ENCODE measurements at regions not wholly inside any gene's neighbourhood (a gene's known extent, or its start where the extent isn't known, plus 50 kb on each side); places are given as distances from the start of the nearest gene placed in this dataset.

DNA sequence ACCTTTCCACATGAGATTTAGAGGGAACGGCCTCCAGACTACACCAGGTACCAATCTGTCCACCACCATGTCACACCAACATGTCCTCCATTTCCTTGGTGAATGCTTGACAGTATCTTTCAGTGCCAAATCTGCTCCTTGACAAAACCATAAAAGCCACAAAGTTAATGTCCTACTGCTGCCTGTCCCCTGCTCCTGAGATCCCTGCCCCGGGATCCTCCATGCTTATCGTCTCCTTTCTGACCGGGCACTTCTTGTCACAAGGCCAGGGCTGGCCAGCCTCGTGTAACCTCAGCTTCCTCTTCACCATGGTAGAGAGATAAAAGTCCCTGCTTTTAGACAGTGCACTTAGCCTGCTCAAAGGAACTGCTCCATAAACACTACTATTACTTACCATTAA is 136.2 kb downstream of the NAV1 start:
- Histone ChIP-seq H3K4me2 (ENCODE audit: low read length) (no peak overlapping the region), H3K27me3 (ENCODE audit: insufficient read depth, low read length) (no peaks in the 10 kb centered on the region), H2AFZ (ENCODE audit: low read depth, low read length, poor library complexity, severe bottlenecking) (no peak overlapping the region), H4K20me1 (ENCODE audit: insufficient read depth) (no peaks in the 10 kb centered on the region), H3K79me2 (ENCODE audit: insufficient read depth, low read length) (no peaks in the 10 kb centered on the region), H3K9me2 (ENCODE audit: insufficient read depth) (no peaks in the 10 kb centered on the region), H3K36me3 (ENCODE audit: control insufficient read depth in 1 of 2, insufficient read depth in 2 of 2, low read length in 2 of 2) (no peaks in the 10 kb centered on the region), H3K27ac (ENCODE audit: low read depth, low read length) (no peak overlapping the region), H3K4me3 (replicated peaks in 1 of 2; ENCODE audit: low read depth in 1 of 2, low read length in 2 of 2) (no peak overlapping the region), H3K9ac (ENCODE audit: low read length) (no peak overlapping the region), H3K9me3 (ENCODE audit: control insufficient read depth in 1 of 2, insufficient read depth in 1 of 2, low read depth in 1 of 2, low read length in 2 of 2) (no peaks in the 10 kb centered on the region), H3K4me1 (ENCODE audit: control insufficient read depth in 1 of 2, insufficient read depth in 2 of 2, low read length in 2 of 2) (peaks cover 8 to 15% of the 10 kb centered on the region in 2 experiments; a peak in 3 of 4 replicates)
- no peak for TF ChIP-seq SIN3A (IDR thresholded peaks at IDR 0.05; ENCODE audit: low read depth)
- TF ChIP-seq POLR2AphosphoS5 (IDR thresholded peaks at IDR 0.05; ENCODE audit: low read depth, low read length): no peak
- TF ChIP-seq YY1 (IDR thresholded peaks at IDR 0.05; ENCODE audit: extremely low read depth, insufficient replicate concordance, low read depth, low read length): no peak
- TF ChIP-seq, protein P1, sequence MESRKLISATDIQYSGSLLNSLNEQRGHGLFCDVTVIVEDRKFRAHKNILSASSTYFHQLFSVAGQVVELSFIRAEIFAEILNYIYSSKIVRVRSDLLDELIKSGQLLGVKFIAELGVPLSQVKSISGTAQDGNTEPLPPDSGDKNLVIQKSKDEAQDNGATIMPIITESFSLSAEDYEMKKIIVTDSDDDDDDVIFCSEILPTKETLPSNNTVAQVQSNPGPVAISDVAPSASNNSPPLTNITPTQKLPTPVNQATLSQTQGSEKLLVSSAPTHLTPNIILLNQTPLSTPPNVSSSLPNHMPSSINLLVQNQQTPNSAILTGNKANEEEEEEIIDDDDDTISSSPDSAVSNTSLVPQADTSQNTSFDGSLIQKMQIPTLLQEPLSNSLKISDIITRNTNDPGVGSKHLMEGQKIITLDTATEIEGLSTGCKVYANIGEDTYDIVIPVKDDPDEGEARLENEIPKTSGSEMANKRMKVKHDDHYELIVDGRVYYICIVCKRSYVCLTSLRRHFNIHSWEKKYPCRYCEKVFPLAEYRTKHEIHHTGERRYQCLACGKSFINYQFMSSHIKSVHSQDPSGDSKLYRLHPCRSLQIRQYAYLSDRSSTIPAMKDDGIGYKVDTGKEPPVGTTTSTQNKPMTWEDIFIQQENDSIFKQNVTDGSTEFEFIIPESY (IDR thresholded peaks at IDR 0.05; ENCODE audit: extremely low read depth, insufficient replicate concordance, low read length): no peak
- no peak for TF ChIP-seq ZFX (IDR thresholded peaks at IDR 0.05)
- no peak for TF ChIP-seq EZH2 (IDR thresholded peaks at IDR 0.05)
- TF ChIP-seq ZNF274 (IDR thresholded peaks at IDR 0.05; ENCODE audit: low read depth, low read length): no peak
- no peak for TF ChIP-seq ATF3 (IDR thresholded peaks at IDR 0.05)
- no peak for TF ChIP-seq EZH2phosphoT487 (IDR thresholded peaks at IDR 0.05; ENCODE audit: borderline replicate concordance)
- TF ChIP-seq JUND (IDR thresholded peaks at IDR 0.05): no peak
- TF ChIP-seq, protein P2, sequence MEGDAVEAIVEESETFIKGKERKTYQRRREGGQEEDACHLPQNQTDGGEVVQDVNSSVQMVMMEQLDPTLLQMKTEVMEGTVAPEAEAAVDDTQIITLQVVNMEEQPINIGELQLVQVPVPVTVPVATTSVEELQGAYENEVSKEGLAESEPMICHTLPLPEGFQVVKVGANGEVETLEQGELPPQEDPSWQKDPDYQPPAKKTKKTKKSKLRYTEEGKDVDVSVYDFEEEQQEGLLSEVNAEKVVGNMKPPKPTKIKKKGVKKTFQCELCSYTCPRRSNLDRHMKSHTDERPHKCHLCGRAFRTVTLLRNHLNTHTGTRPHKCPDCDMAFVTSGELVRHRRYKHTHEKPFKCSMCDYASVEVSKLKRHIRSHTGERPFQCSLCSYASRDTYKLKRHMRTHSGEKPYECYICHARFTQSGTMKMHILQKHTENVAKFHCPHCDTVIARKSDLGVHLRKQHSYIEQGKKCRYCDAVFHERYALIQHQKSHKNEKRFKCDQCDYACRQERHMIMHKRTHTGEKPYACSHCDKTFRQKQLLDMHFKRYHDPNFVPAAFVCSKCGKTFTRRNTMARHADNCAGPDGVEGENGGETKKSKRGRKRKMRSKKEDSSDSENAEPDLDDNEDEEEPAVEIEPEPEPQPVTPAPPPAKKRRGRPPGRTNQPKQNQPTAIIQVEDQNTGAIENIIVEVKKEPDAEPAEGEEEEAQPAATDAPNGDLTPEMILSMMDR (IDR thresholded peaks at IDR 0.05 in 2 of 3, conservative IDR thresholded peaks at IDR 0.05 in 1 of 3; ENCODE audit: borderline replicate concordance in 1 of 3, insufficient read depth in 1 of 3, low read depth in 2 of 3, low read length in 2 of 3): no peak
- no TSS peak for BruUV-seq (replicated peaks)
- ChIA-PET POLR2A (no interaction called here), RAD21 (ENCODE audit: low non-redundant PET in 1 of 2, low total read pairs in 2 of 2, uncharacterized antibody in 2 of 2, unreplicated experiment in 2 of 2) (no interaction called here), CTCF (no interaction called here)
- ATAC-seq: no peak
- DNase-seq (ENCODE audit: low read depth, low spot score): no peak
- intact Hi-C loops (cut with micrococcal nuclease): no loop called here
